ENCODE measurements at regions not wholly inside any gene's neighbourhood (a gene's known extent, or its start where the extent isn't known, plus 50 kb on each side); places are given as distances from the start of the nearest gene placed in this dataset.

- POLR2A ChIA-PET, result no interaction called here
- Histone ChIP-seq H3K36me3 (ENCODE audit: control insufficient read depth, insufficient read depth, low read length) (no peaks in the 10 kb centered on the region), H3K4me3 (ENCODE audit: low read depth, low read length) (no peak overlapping the region), H3K27me3 (replicated peaks; ENCODE audit: control insufficient read depth, insufficient read depth, low read length) (no peaks in the 10 kb centered on the region), H3K9me3 (no peaks in the 10 kb centered on the region), H3K4me1 (no peaks in the 10 kb centered on the region)
- TF ChIP-seq CTCF (IDR thresholded peaks at IDR 0.05; ENCODE audit: insufficient read depth in 1 of 2, low read depth in 1 of 2, low read length in 1 of 2, severe bottlenecking in 1 of 2, unreplicated experiment in 1 of 2), result no peak
- no TSS peak for BruUV-seq (replicated peaks)
- Mint-ChIP-seq H3K27ac (ENCODE audit: unreplicated experiment) (no peak overlapping the region), H3K4me3 (ENCODE audit: unreplicated experiment) (no peak overlapping the region), H3K9me3 (ENCODE audit: unreplicated experiment) (no peaks in the 10 kb centered on the region), H3K36me3 (ENCODE audit: insufficient read depth, unreplicated experiment) (no peaks in the 10 kb centered on the region), H3K4me1 (ENCODE audit: low read depth, unreplicated experiment) (no peaks in the 10 kb centered on the region), H3K27me3 (ENCODE audit: insufficient read depth, unreplicated experiment) (peaks cover 24% of the 10 kb centered on the region)
- intact Hi-C loops (cut with micrococcal nuclease; ENCODE audit: unreplicated experiment), result no loop called here
- CTCF ChIA-PET, result no interaction called here
- DNase-seq, result no peak
Observed at GRCh38 chr15:61476741-61477140, 247.6 kb upstream of the RORA start.

- no peak for DNase-seq
- no peaks in the 10 kb centered on the region for H3K36me3 ChIP-seq (ENCODE audit: control insufficient read depth, insufficient read depth, low read length)
- no TSS peak for BruUV-seq (replicated peaks)
- intact Hi-C loops (cut with micrococcal nuclease; ENCODE audit: unreplicated experiment), result no loop called here
- H3K4me3 ChIP-seq (ENCODE audit: low read depth, low read length), result no peak overlapping the region
- Mint-ChIP-seq H3K4me1 (ENCODE audit: low read depth, unreplicated experiment) (no peaks in the 10 kb centered on the region), H3K27me3 (ENCODE audit: insufficient read depth, unreplicated experiment) (peaks cover 20% of the 10 kb centered on the region), H3K36me3 (ENCODE audit: insufficient read depth, unreplicated experiment) (no peaks in the 10 kb centered on the region), H3K9me3 (ENCODE audit: unreplicated experiment) (no peaks in the 10 kb centered on the region), H3K27ac (ENCODE audit: unreplicated experiment) (no peak overlapping the region), H3K4me3 (ENCODE audit: unreplicated experiment) (no peak overlapping the region)
- H3K4me1 ChIP-seq, result no peaks in the 10 kb centered on the region
- no peak for TF ChIP-seq CTCF (IDR thresholded peaks at IDR 0.05; ENCODE audit: insufficient read depth in 1 of 2, low read depth in 1 of 2, low read length in 1 of 2, severe bottlenecking in 1 of 2, unreplicated experiment in 1 of 2)
- no peaks in the 10 kb centered on the region for H3K9me3 ChIP-seq
- H3K27me3 ChIP-seq (replicated peaks; ENCODE audit: control insufficient read depth, insufficient read depth, low read length), result no peaks in the 10 kb centered on the region
- ChIA-PET POLR2A (no interaction called here), CTCF (no interaction called here)
Observed at GRCh38 chr15:61474796-61475195, 245.7 kb upstream of the RORA start.

- no peak overlapping the region for H3K27ac Mint-ChIP-seq (ENCODE audit: unreplicated experiment)
- H3K27me3 ChIP-seq (replicated peaks; ENCODE audit: control insufficient read depth, insufficient read depth, low read length), result no peaks in the 10 kb centered on the region
- no peak overlapping the region for H3K4me3 Mint-ChIP-seq (ENCODE audit: unreplicated experiment)
- TF ChIP-seq CTCF (IDR thresholded peaks at IDR 0.05; ENCODE audit: insufficient read depth in 1 of 2, low read depth in 1 of 2, low read length in 1 of 2, severe bottlenecking in 1 of 2, unreplicated experiment in 1 of 2), result no peak
- H3K4me1 Mint-ChIP-seq (ENCODE audit: low read depth, unreplicated experiment), result no peaks in the 10 kb centered on the region
- H3K4me3 ChIP-seq (ENCODE audit: low read depth, low read length), result no peak overlapping the region
- peaks cover 5% of the 10 kb centered on the region for H3K27me3 Mint-ChIP-seq (ENCODE audit: insufficient read depth, unreplicated experiment)
- POLR2A ChIA-PET, result no interaction called here
- no peaks in the 10 kb centered on the region for H3K36me3 Mint-ChIP-seq (ENCODE audit: insufficient read depth, unreplicated experiment)
- CTCF ChIA-PET, result no interaction called here
- BruUV-seq (replicated peaks), result no TSS peak
- no peaks in the 10 kb centered on the region for H3K4me1 ChIP-seq
- no peaks in the 10 kb centered on the region for H3K9me3 ChIP-seq
- H3K36me3 ChIP-seq (ENCODE audit: control insufficient read depth, insufficient read depth, low read length), result no peaks in the 10 kb centered on the region
- H3K9me3 Mint-ChIP-seq (ENCODE audit: unreplicated experiment), result no peaks in the 10 kb centered on the region
- intact Hi-C loops (cut with micrococcal nuclease; ENCODE audit: unreplicated experiment), result no loop called here
- no peak for DNase-seq
Observed at GRCh38 chr15:61467823-61468222, 238.7 kb upstream of the RORA start.

Data from Caco-2 (cell line).